K562 (cell line): ENCODE measurements at regions not wholly inside any gene's neighbourhood (a gene's known extent, or its start where the extent isn't known, plus 50 kb on each side); places are given as distances from the start of the nearest gene placed in this dataset.

ENCODE experiments used
- ATAC-seq: fragments of 200-7000 bp; cut with Tn5 transposase; 3 replicates; pipeline ENCODE4 v1.9.1; 2020; ENCODE audit warnings: moderate library complexity
- BruUV-seq: library from RNA; stranded (reverse); fragments of 400-500 nt; replicated peaks from 2 replicates; lab custom pipeline; 2021; lab: Mats Ljungman, UMichigan
- CTCF ChIA-PET: fragments of 300-600 bp; formaldehyde crosslinking; extraction: SDS; loops from one replicate; lab custom pipeline; 2021; ENCODE audit warnings: low intra/inter-chr PET ratio; lab: Yijun Ruan, JAX
- POLR2A ChIA-PET: fragments of 300-600, 350-650 bp; sonication (Branson Sonifier 250); formaldehyde crosslinking; extraction: SDS; loops from one replicate; lab custom pipeline; 2021; ENCODE audit warnings: antibody characterized with exemption, inconsistent platforms; lab: Yijun Ruan, JAX
- DNase-seq, 4 experiments: peaks; one replicate each; pipeline versions ENCODE4 v3.0.0 to v3.0.0-alpha.2; 2011 to 2018; ENCODE audit warnings: low spot score in 3 of 4, mixed read lengths in 3 of 4; ENCODE audit errors: extremely low read depth in 1 of 4
- FAIRE-seq: peaks from 2 replicates; lab custom pipeline; 2011; peaks lifted over from hg19 to GRCh38; lab: Jason Lieb, UNC
- H2AFZ ChIP-seq: 2 replicates; pipeline ENCODE4 v1.6.0; 2011; ENCODE audit warnings: low read depth, low read length, control low read depth, inconsistent platforms
- H3K27ac ChIP-seq: fragments of 200-600 bp; 3 replicates; pipeline ENCODE4 v1.8.0; 2011; ENCODE audit warnings: low read depth, mild to moderate bottlenecking, control low read depth, inconsistent platforms, low read length, moderate library complexity, mixed read lengths; ENCODE audit errors: extremely low read depth
- H3K27me3 ChIP-seq, 2 experiments: fragments of 300-600 bp in 1 of 2; 2 replicates in 1 of 2; 3 replicates in 1 of 2; pipeline versions ENCODE4 v1.6.0 to v1.8.0; 2011; ENCODE audit warnings: inconsistent platforms in 2 of 2, low read length in 2 of 2, mild to moderate bottlenecking in 1 of 2, mixed read lengths in 1 of 2, moderate library complexity in 1 of 2; ENCODE audit not compliant: control insufficient read depth in 2 of 2, insufficient read depth in 2 of 2
- H3K36me3 ChIP-seq: fragments of 300-600 bp; 3 replicates; pipeline ENCODE4 v1.8.0; 2011; ENCODE audit warnings: mild to moderate bottlenecking, low read length, inconsistent platforms; ENCODE audit not compliant: control insufficient read depth, insufficient read depth
- H3K4me1 ChIP-seq, 2 experiments: fragments of 200-600 bp in 1 of 2; replicated peaks in 1 of 2; 2 replicates in 1 of 2; 3 replicates in 1 of 2; pipeline versions ENCODE4 v1.5.1 to v1.8.0; 2011; ENCODE audit warnings: inconsistent platforms in 2 of 2, low read length in 2 of 2, mild to moderate bottlenecking in 1 of 2, mixed read lengths in 1 of 2, moderate library complexity in 1 of 2; ENCODE audit not compliant: control insufficient read depth in 2 of 2, insufficient read depth in 2 of 2
- H3K4me2 ChIP-seq: 2 replicates; pipeline ENCODE4 v1.6.1; 2011; ENCODE audit warnings: low read length, control low read depth, inconsistent platforms, mixed read lengths; ENCODE audit not compliant: insufficient read depth
- H3K4me3 ChIP-seq: fragments of 200-600 bp; sonication (generic), shearing (Covaris generic); 2 replicates; pipeline ENCODE4 v1.5.1; 2016; ENCODE audit warnings: control low read depth, inconsistent platforms
- H3K79me2 ChIP-seq: fragments of 200-600 bp; 3 replicates; pipeline ENCODE4 v1.8.0; 2011; ENCODE audit warnings: low read length, inconsistent platforms; ENCODE audit not compliant: control insufficient read depth, insufficient read depth
- H3K9ac ChIP-seq, 2 experiments: 2 replicates each; pipeline versions ENCODE4 v1.6.0 to v1.6.1; 2011; ENCODE audit warnings: low read depth in 2 of 2, low read length in 2 of 2, control low read depth in 1 of 2, inconsistent platforms in 1 of 2, mild to moderate bottlenecking in 1 of 2, mixed read lengths in 1 of 2; ENCODE audit not compliant: insufficient read depth in 1 of 2
- H3K9me1 ChIP-seq: one replicate; pipeline ENCODE4 v1.6.0; 2011; ENCODE audit warnings: inconsistent platforms, mild to moderate bottlenecking, low read length, moderate library complexity; ENCODE audit not compliant: control insufficient read depth, insufficient read depth
- H3K9me3 ChIP-seq: replicated peaks from 2 replicates; pipeline ENCODE4 v1.5.1; 2011; ENCODE audit warnings: low read depth, low read length, inconsistent platforms; ENCODE audit not compliant: control insufficient read depth, insufficient read depth
- H4K20me1 ChIP-seq: replicated peaks from 2 replicates; pipeline ENCODE4 v1.6.1; 2011; ENCODE audit warnings: low read length, inconsistent platforms, mixed read lengths; ENCODE audit not compliant: control insufficient read depth, insufficient read depth
- FIP1L1 ChIP-seq: fragments of 200-400 bp; formaldehyde crosslinking; IDR thresholded peaks from 2 replicates; pipeline ENCODE4 v1.6.1; 2018; ENCODE audit warnings: mild to moderate bottlenecking, low read depth, low read length; ENCODE audit not compliant: poor library complexity, severe bottlenecking
- HLTF ChIP-seq: fragments of 450-650 bp; IDR thresholded peaks from 2 replicates; pipeline ENCODE4 v1.6.1; 2016
- MAFK ChIP-seq: IDR thresholded peaks from 2 replicates; pipeline ENCODE4 v1.6.1; 2011; ENCODE audit warnings: low read length, improper control_type of control experiment
- RNF2 ChIP-seq: sonication (generic); IDR thresholded peaks from 2 replicates; pipeline ENCODE4 v1.6.1; 2016
- SNIP1 ChIP-seq: fragments of 450-650 bp; IDR thresholded peaks from 2 replicates; pipeline ENCODE4 v1.7.1; 2017; ENCODE audit warnings: low read depth, mild to moderate bottlenecking
- ZNF133 ChIP-seq: fragments of 250-450 bp; sonication (Bioruptor Pico); IDR thresholded peaks from 2 replicates; pipeline ENCODE4 v1.4.0; 2020; ENCODE audit warnings: mild to moderate bottlenecking
- ZNF184 ChIP-seq: sonication (generic); formaldehyde crosslinking; IDR thresholded peaks from 2 replicates; pipeline ENCODE4 v1.5.0; 2020; ENCODE audit warnings: missing genetic modification reagents
- WGBS: fragments of 100-300 bp; shearing (Covaris generic); methylation state at CpG from one replicate; pipeline ENCODE4 v1.1.6; 2016; ENCODE audit warnings: low coverage, mixed read lengths; ENCODE audit not compliant: insufficient coverage; ENCODE audit errors: missing lambda C conversion rate; 5-methylcytosine and 5-hydroxymethylcytosine counted together
- in situ Hi-C: fragments of 300-500 bp; cut with MboI; formaldehyde crosslinking; loops from 4 replicates; pipeline ENCODE4 v1.15.0; 2018; ENCODE audit warnings: inconsistent platforms, mixed read lengths
- intact Hi-C: fragments of 100-400 bp; cut with micrococcal nuclease; formaldehyde crosslinking; loops from 2 replicates; pipeline ENCODE4 v1.14.2; 2022
- TF ChIP-seq, protein P1 (sequence below): fragments of 450-650 bp; formaldehyde crosslinking; IDR thresholded peaks from 2 replicates; pipeline ENCODE4 v1.4.0; 2020; ENCODE audit warnings: mild to moderate bottlenecking, moderate library complexity
- TF ChIP-seq, protein P2 (sequence below): fragments of 250-450 bp; sonication (Bioruptor Pico); IDR thresholded peaks from 2 replicates; pipeline ENCODE4 v1.5.0; 2020; ENCODE audit warnings: mild to moderate bottlenecking

DNA sequence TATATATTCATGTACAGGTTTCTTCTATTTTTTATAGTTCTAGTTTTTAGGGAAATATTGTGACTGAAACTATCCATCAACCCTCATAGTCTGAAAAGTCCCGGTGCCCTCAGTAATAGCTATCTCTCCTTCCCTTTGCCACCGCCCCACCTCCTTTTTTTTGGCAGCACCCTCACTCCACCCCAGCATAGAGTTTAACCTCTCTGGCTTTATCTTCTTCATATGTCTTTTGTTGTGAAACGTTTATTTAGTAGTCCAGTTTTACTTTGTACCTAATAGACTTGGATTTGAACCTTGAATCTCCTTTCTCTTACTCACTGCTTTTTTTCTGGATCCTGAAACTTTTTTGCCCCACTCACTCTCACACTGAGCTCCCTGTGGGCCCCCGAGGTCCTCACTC is 109.5 kb downstream of the BBS10 start:
- no peaks in the 10 kb centered on the region for H3K27me3 ChIP-seq
- DNase-seq (no peak), ATAC-seq (no peak), FAIRE-seq (no peak)
- H3K79me2 ChIP-seq: no peaks in the 10 kb centered on the region
- H3K9me3 ChIP-seq: no peaks in the 10 kb centered on the region
- no peak overlapping the region for H3K4me2 ChIP-seq
- H2AFZ ChIP-seq: peak overlapping the region; percentile 60
- no peaks in the 10 kb centered on the region for H3K36me3 ChIP-seq
- intact Hi-C loops (no loop called here), in situ Hi-C loops (no loop called here)
- no peak overlapping the region for H3K27ac ChIP-seq
- BruUV-seq: no TSS peak
- ChIA-PET CTCF (no interaction called here), POLR2A (no interaction called here)
- TF ChIP-seq, protein P1, sequence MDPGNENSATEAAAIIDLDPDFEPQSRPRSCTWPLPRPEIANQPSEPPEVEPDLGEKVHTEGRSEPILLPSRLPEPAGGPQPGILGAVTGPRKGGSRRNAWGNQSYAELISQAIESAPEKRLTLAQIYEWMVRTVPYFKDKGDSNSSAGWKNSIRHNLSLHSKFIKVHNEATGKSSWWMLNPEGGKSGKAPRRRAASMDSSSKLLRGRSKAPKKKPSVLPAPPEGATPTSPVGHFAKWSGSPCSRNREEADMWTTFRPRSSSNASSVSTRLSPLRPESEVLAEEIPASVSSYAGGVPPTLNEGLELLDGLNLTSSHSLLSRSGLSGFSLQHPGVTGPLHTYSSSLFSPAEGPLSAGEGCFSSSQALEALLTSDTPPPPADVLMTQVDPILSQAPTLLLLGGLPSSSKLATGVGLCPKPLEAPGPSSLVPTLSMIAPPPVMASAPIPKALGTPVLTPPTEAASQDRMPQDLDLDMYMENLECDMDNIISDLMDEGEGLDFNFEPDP (CRISPR knock-in tag): no peak
- TF ChIP-seq HLTF: no peak
- TF ChIP-seq FIP1L1: no peak
- no peak for TF ChIP-seq MAFK
- no peak for TF ChIP-seq ZNF133
- TF ChIP-seq SNIP1: no peak
- TF ChIP-seq RNF2: no peak
- no peak for TF ChIP-seq ZNF184 (CRISPR knock-in tag)
- TF ChIP-seq, protein P2, sequence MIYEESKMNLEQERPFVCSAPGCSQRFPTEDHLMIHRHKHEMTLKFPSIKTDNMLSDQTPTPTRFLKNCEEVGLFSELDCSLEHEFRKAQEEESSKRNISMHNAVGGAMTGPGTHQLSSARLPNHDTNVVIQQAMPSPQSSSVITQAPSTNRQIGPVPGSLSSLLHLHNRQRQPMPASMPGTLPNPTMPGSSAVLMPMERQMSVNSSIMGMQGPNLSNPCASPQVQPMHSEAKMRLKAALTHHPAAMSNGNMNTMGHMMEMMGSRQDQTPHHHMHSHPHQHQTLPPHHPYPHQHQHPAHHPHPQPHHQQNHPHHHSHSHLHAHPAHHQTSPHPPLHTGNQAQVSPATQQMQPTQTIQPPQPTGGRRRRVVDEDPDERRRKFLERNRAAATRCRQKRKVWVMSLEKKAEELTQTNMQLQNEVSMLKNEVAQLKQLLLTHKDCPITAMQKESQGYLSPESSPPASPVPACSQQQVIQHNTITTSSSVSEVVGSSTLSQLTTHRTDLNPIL (CRISPR knock-in tag): no peak
- H3K4me3 ChIP-seq: no peak overlapping the region
- WGBS: 34% methylated on average over 4 of the region's 4 CpGs
- no peaks in the 10 kb centered on the region for H3K9me1 ChIP-seq
- H3K9ac ChIP-seq: no peak overlapping the region
- H4K20me1 ChIP-seq: no peaks in the 10 kb centered on the region
- H3K4me1 ChIP-seq: no peaks in the 10 kb centered on the region; a peak in 1 of 5 replicates
